GM13977 (cell line): ENCODE measurements at regions not wholly inside any gene's neighbourhood (a gene's known extent, or its start where the extent isn't known, plus 50 kb on each side); places are given as distances from the start of the nearest gene placed in this dataset.

Experiments
- DNase-seq: peaks from one replicate; pipeline ENCODE4 v3.0.0; 2012; ENCODE audit warnings: low spot score
- CTCF ChIP-seq: IDR thresholded peaks from 2 replicates; pipeline ENCODE4 v1.5.1; 2012; ENCODE audit warnings: mild to moderate bottlenecking, control low read depth; ENCODE audit not compliant: insufficient read depth; ENCODE audit errors: extremely low read depth, missing control alignments
- in situ Hi-C: fragments of 300-500 bp; cut with MboI; formaldehyde crosslinking; loops from one replicate; pipeline ENCODE4 v1.12.0; 2022; ENCODE audit warnings: low sequenced_read_pairs, low pct_unique_long_range_greater_than_20kb, mixed read lengths, inconsistent platforms; ENCODE audit not compliant: unreplicated experiment

GRCh38 chr6:1498491-1499113, 109.2 kb downstream of the FOXF2 start:
- in situ Hi-C loops, result no loop called here
- no peak for DNase-seq
- TF ChIP-seq CTCF, result peak; percentile 31

GRCh38 chr6:1499777-1500176, 109.9 kb upstream of the FOXC1 start:
- in situ Hi-C loops, result no loop called here
- no peak for TF ChIP-seq CTCF
- no peak for DNase-seq

- no peak for DNase-seq
- in situ Hi-C loops, result no loop called here
- no peak for TF ChIP-seq CTCF
These were observed 108.8 kb upstream of the FOXC1 start for GRCh38 chr6:1500913-1501312.

GRCh38 chr6:1502041-1502440, 107.7 kb upstream of the FOXC1 start:
- in situ Hi-C loops, result no loop called here
- TF ChIP-seq CTCF, result no peak
- no peak for DNase-seq

GRCh38 chr6:1503811-1504210, 105.9 kb upstream of the FOXC1 start:
- in situ Hi-C loops, result no loop called here
- no peak for TF ChIP-seq CTCF
- no peak for DNase-seq

GRCh38 chr6:1504465-1504864, 105.2 kb upstream of the FOXC1 start:
- in situ Hi-C loops, result no loop called here
- TF ChIP-seq CTCF, result no peak
- DNase-seq, result no peak

- in situ Hi-C loops, result no loop called here
- no peak for DNase-seq
- TF ChIP-seq CTCF, result no peak
These were observed 102.5 kb upstream of the FOXC1 start for GRCh38 chr6:1507251-1507650.
